ENCODE measurements at regions not wholly inside any gene's neighbourhood (a gene's known extent, or its start where the extent isn't known, plus 50 kb on each side); places are given as distances from the start of the nearest gene placed in this dataset.

DNA sequence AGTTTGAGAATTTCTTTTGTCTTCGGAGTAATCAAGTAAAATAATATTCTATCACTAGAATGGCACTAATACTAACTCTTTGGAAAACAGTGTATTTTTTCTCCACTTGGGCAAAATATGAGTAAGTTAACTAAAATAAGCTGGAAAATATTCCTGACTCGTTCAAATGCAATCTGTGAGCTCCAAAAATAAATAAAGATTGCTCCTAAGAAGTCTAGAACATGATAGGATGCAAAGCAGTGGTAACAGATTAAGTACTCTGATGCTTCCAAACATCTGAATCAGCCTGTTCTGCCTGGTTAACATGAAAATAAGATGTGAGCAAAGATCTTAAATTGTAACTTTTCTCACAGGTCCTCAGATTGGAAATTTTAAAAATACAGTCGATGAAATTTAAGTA lies 285.1 kb upstream of the ID4 start:
- TF ChIP-seq, protein P1, sequence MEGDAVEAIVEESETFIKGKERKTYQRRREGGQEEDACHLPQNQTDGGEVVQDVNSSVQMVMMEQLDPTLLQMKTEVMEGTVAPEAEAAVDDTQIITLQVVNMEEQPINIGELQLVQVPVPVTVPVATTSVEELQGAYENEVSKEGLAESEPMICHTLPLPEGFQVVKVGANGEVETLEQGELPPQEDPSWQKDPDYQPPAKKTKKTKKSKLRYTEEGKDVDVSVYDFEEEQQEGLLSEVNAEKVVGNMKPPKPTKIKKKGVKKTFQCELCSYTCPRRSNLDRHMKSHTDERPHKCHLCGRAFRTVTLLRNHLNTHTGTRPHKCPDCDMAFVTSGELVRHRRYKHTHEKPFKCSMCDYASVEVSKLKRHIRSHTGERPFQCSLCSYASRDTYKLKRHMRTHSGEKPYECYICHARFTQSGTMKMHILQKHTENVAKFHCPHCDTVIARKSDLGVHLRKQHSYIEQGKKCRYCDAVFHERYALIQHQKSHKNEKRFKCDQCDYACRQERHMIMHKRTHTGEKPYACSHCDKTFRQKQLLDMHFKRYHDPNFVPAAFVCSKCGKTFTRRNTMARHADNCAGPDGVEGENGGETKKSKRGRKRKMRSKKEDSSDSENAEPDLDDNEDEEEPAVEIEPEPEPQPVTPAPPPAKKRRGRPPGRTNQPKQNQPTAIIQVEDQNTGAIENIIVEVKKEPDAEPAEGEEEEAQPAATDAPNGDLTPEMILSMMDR (IDR thresholded peaks at IDR 0.05; ENCODE audit: low read length) = no peak
- no peak for TF ChIP-seq EZH2phosphoT487 (IDR thresholded peaks at IDR 0.05; ENCODE audit: low read length)

Data from MM.1S (cell line).